GM12892 (cell line): ENCODE measurements at regions not wholly inside any gene's neighbourhood (a gene's known extent, or its start where the extent isn't known, plus 50 kb on each side); places are given as distances from the start of the nearest gene placed in this dataset.

Source experiments
- DNase-seq: peaks from one replicate; pipeline ENCODE4 v3.0.0; 2011; ENCODE audit not compliant: insufficient read length
- FAIRE-seq: peaks from 2 replicates; lab custom pipeline; 2011; peaks lifted over from hg19 to GRCh38; lab: Jason Lieb, UNC
- POLR2A ChIP-seq: IDR thresholded peaks from 2 replicates; pipeline ENCODE4 v1.6.1; 2011; ENCODE audit warnings: low read depth, low read length, control low read depth
- POLR2AphosphoS5 ChIP-seq: IDR thresholded peaks from 2 replicates; pipeline ENCODE4 v1.6.1; 2011; ENCODE audit warnings: low read depth, low read length, control low read depth
- TAF1 ChIP-seq: IDR thresholded peaks from 2 replicates; pipeline ENCODE4 v1.6.1; 2011; ENCODE audit warnings: low read depth, mild to moderate bottlenecking, control low read depth, low read length, borderline replicate concordance

- DNase-seq (no peak), FAIRE-seq (no peak)
- TF ChIP-seq POLR2A: no peak
- TF ChIP-seq POLR2AphosphoS5: no peak
- TF ChIP-seq TAF1: no peak
These were observed 81.4 kb downstream of the RERGL start for GRCh38 chr12:18008642-18009041.

GRCh38 chr12:17999174-17999801 is 90.7 kb downstream of the RERGL start:
- TF ChIP-seq POLR2AphosphoS5: no peak
- FAIRE-seq (no peak), DNase-seq (no peak)

- DNase-seq (no peak), FAIRE-seq (peak; percentile 30)
- TF ChIP-seq TAF1: no peak
- TF ChIP-seq POLR2AphosphoS5: no peak
- TF ChIP-seq POLR2A: no peak
These were observed 97.9 kb downstream of the RERGL start for GRCh38 chr12:17992002-17992656.

GRCh38 chr12:17982556-17982955 is 107.4 kb downstream of the RERGL start:
- no peak for FAIRE-seq
- no peak for DNase-seq

GRCh38 chr12:17976202-17976601 is 113.8 kb downstream of the RERGL start:
- FAIRE-seq: no peak
- DNase-seq: no peak
- no peak for TF ChIP-seq POLR2A
- no peak for TF ChIP-seq POLR2AphosphoS5
- TF ChIP-seq TAF1: no peak

More at GRCh38 chr12:17982556-17982955, 107.4 kb downstream of the RERGL start:
- no peak for TF ChIP-seq TAF1
- no peak for TF ChIP-seq POLR2A
- no peak for TF ChIP-seq POLR2AphosphoS5

- no peak for DNase-seq
- TF ChIP-seq POLR2AphosphoS5: no peak
- TF ChIP-seq TAF1: no peak
- no peak for TF ChIP-seq POLR2A
- no peak for FAIRE-seq
These were observed 114.2 kb downstream of the RERGL start for GRCh38 chr12:17975763-17976162.

GRCh38 chr12:17975239-17975638 is 114.8 kb downstream of the RERGL start:
- TF ChIP-seq TAF1 (no peak), POLR2A (no peak)
- FAIRE-seq (no peak), DNase-seq (no peak)

GRCh38 chr12:17971850-17972249 is 118.1 kb downstream of the RERGL start:
- FAIRE-seq: no peak
- no peak for TF ChIP-seq POLR2A
- no peak for TF ChIP-seq POLR2AphosphoS5
- TF ChIP-seq TAF1: no peak
- DNase-seq: no peak

- TF ChIP-seq POLR2AphosphoS5: no peak
- TF ChIP-seq POLR2A: no peak
- no peak for TF ChIP-seq TAF1
- FAIRE-seq (no peak), DNase-seq (no peak)
These were observed 135.2 kb downstream of the RERGL start for GRCh38 chr12:17954788-17955187.

GRCh38 chr12:17950898-17951297 is 139.1 kb downstream of the RERGL start:
- FAIRE-seq (no peak), DNase-seq (no peak)
- TF ChIP-seq POLR2AphosphoS5 (no peak), POLR2A (no peak), TAF1 (no peak)

GRCh38 chr12:17949558-17950141 is 140.3 kb downstream of the RERGL start:
- FAIRE-seq (no peak), DNase-seq (no peak)
- TF ChIP-seq TAF1 (no peak), POLR2A (no peak), POLR2AphosphoS5 (no peak)
